ENCODE measurements at regions not wholly inside any gene's neighbourhood (a gene's known extent, or its start where the extent isn't known, plus 50 kb on each side); places are given as distances from the start of the nearest gene placed in this dataset.
"Not testable (repeated sequence)": the region's sequence is repeated elsewhere in the genome, so short reads cannot be mapped to it uniquely, and the experiment has no call there.

GRCh38 chr10:33482486-33482885 lies 148.0 kb upstream of the NRP1 start:
- Histone ChIP-seq H3K4me3 (no peak overlapping the region), H3K27ac (no peak overlapping the region), H3K9me3 (replicated peaks in 1 of 3) (no peaks in the 10 kb centered on the region), H3K27me3 (no peaks in the 10 kb centered on the region), H3K4me1 (replicated peaks in 1 of 2) (no peaks in the 10 kb centered on the region), H3K36me3 (replicated peaks in 1 of 2) (no peaks in the 10 kb centered on the region)
- TF ChIP-seq POLR2A (IDR thresholded peaks at IDR 0.05) (no peak), CTCF (IDR thresholded peaks at IDR 0.05) (no peak)
- DNase-seq = no peak
- intact Hi-C loops (cut with DNase I) = no loop called here
- WGBS, 4 donors = 77 to 90% (median 83%) methylated on average over 5 of the region's 5 CpGs

GRCh38 chr10:33481184-33481583 lies 146.7 kb upstream of the NRP1 start:
- no peak for DNase-seq
- no peaks in the 10 kb centered on the region for H3K4me1 ChIP-seq (replicated peaks in 1 of 2)
- no peak overlapping the region for H3K4me3 ChIP-seq
- H3K36me3 ChIP-seq (replicated peaks in 1 of 2) = no peaks in the 10 kb centered on the region
- TF ChIP-seq POLR2A (IDR thresholded peaks at IDR 0.05) (no peak), CTCF (IDR thresholded peaks at IDR 0.05) (no peak)
- H3K27me3 ChIP-seq = no peaks in the 10 kb centered on the region
- no peaks in the 10 kb centered on the region for H3K9me3 ChIP-seq (replicated peaks in 1 of 3)
- no peak overlapping the region for H3K27ac ChIP-seq
- WGBS, 4 donors = 71 to 82% (median 76%) methylated on average over 1 of the region's 1 CpG
- intact Hi-C loops (cut with DNase I) = no loop called here

GRCh38 chr10:33480417-33480816 lies 145.9 kb upstream of the NRP1 start:
- H3K27ac ChIP-seq; H3K4me3 ChIP-seq; H3K9me3 ChIP-seq (replicated peaks in 1 of 3); H3K4me1 ChIP-seq (replicated peaks in 1 of 2); intact Hi-C loops (cut with DNase I); H3K36me3 ChIP-seq (replicated peaks in 1 of 2); DNase-seq; H3K27me3 ChIP-seq: not testable (repeated sequence)
- 95 to 98% (median 95%) methylated on average over 21 to 24 of the region's 24 CpGs; no CpG with 5 or more reads in 1 of the 4 donors for WGBS, 4 donors

- DNase-seq = no peak
- no peak for TF ChIP-seq CTCF (IDR thresholded peaks at IDR 0.05)
- no peak for TF ChIP-seq POLR2A (IDR thresholded peaks at IDR 0.05)
These were observed 144.2 kb upstream of the NRP1 start for GRCh38 chr10:33478675-33479125.

GRCh38 chr10:33478089-33478674 lies 143.7 kb upstream of the NRP1 start:
- H3K27ac ChIP-seq = no peak overlapping the region
- H3K36me3 ChIP-seq (replicated peaks in 1 of 2) = no peaks in the 10 kb centered on the region
- no peaks in the 10 kb centered on the region for H3K4me1 ChIP-seq (replicated peaks in 1 of 2)
- TF ChIP-seq CTCF (IDR thresholded peaks at IDR 0.05) (no peak), POLR2A (IDR thresholded peaks at IDR 0.05) (no peak)
- intact Hi-C loops (cut with DNase I) = no loop called here
- no peaks in the 10 kb centered on the region for H3K9me3 ChIP-seq (replicated peaks in 1 of 3)
- 80 to 90% (median 81%) methylated on average over 5 of the region's 5 CpGs for WGBS, 4 donors
- H3K27me3 ChIP-seq = no peaks in the 10 kb centered on the region
- no peak for DNase-seq
- no peak overlapping the region for H3K4me3 ChIP-seq

More at GRCh38 chr10:33478675-33479125, 144.2 kb upstream of the NRP1 start:
- Histone ChIP-seq H3K9me3 (replicated peaks in 1 of 3) (no peaks in the 10 kb centered on the region), H3K36me3 (replicated peaks in 1 of 2) (no peaks in the 10 kb centered on the region), H3K4me1 (replicated peaks in 1 of 2) (no peaks in the 10 kb centered on the region), H3K27ac (no peak overlapping the region), H3K27me3 (no peaks in the 10 kb centered on the region), H3K4me3 (no peak overlapping the region)
- intact Hi-C loops (cut with DNase I) = no loop called here
- 86 to 97% (median 88%) methylated on average over 5 of the region's 5 CpGs for WGBS, 4 donors

Measured in adrenal gland (tissue), 9 donors.